HUES6 (cell line): ENCODE measurements at regions not wholly inside any gene's neighbourhood (a gene's known extent, or its start where the extent isn't known, plus 50 kb on each side); places are given as distances from the start of the nearest gene placed in this dataset.
A peak's percentile ranks its signal among the peaks of the same experiment; 100 is the strongest.

Source experiments
- H3K27ac ChIP-seq: 2 replicates; pipeline ENCODE4 v1.7.0; 2013; ENCODE audit warnings: low read depth, mild to moderate bottlenecking, low read length, inconsistent platforms
- H3K27me3 ChIP-seq: 2 replicates; pipeline ENCODE4 v1.6.1; 2013; ENCODE audit warnings: low read length; ENCODE audit not compliant: control insufficient read depth, insufficient read depth
- H3K36me3 ChIP-seq: 2 replicates; pipeline ENCODE4 v1.6.1; 2013; ENCODE audit warnings: low read length; ENCODE audit not compliant: control insufficient read depth, insufficient read depth
- H3K4me1 ChIP-seq: 2 replicates; pipeline ENCODE4 v1.6.1; 2013; ENCODE audit warnings: low read length; ENCODE audit not compliant: control insufficient read depth, insufficient read depth
- H3K4me3 ChIP-seq: 2 replicates; pipeline ENCODE4 v1.5.1; 2013; ENCODE audit warnings: low read depth, low read length
- H3K9ac ChIP-seq: one replicate; pipeline ENCODE4 v1.6.1; 2013; ENCODE audit warnings: mild to moderate bottlenecking, low read length
- H3K9me3 ChIP-seq: 2 replicates; pipeline ENCODE4 v1.6.1; 2013; ENCODE audit warnings: low read depth, low read length; ENCODE audit not compliant: control insufficient read depth, insufficient read depth

DNA sequence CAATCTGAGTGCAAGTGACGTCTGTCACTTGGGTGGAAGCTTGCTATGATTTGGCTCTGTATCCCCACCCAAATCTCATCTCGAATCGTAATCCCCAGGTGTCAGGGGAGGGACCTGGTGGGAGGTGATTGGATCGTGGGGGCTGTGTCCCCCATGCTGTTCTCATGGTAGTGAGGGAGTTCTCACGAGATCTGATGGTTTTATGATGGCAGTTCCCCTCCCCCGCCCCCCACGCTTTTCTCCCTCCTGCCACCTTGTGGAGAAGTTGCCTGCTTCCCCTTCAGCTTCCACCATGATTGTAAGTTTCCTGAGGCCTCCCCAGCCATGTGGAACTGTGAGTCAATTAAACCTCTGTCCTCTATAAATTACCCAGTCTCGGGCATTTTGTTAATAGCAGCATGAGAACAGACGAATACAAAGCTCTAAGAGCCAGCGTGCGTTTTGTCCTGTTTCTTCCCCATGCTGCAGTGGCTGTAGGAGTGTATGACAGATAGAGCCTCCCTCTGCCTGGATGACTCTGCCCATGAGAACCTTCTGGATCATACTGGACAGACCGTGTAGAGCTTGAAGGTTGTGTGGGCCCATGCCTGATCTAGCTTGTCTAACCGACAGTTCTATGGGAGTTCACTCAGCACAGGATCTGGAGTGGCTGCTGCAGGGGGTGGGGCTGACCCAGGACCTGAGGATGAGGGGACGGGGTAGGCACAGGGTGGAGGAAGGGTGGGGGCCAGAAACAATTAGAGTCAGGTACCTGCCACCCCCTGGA is 139.7 kb upstream of the ERRFI1 start:
- Histone ChIP-seq H3K27ac (peak overlapping the region; percentile 65), H3K9ac (peak overlapping the region; percentile 51), H3K27me3 (no peaks in the 10 kb centered on the region), H3K4me3 (no peak overlapping the region), H3K9me3 (no peaks in the 10 kb centered on the region), H3K36me3 (no peaks in the 10 kb centered on the region), H3K4me1 (peaks cover 32% of the 10 kb centered on the region)

DNA sequence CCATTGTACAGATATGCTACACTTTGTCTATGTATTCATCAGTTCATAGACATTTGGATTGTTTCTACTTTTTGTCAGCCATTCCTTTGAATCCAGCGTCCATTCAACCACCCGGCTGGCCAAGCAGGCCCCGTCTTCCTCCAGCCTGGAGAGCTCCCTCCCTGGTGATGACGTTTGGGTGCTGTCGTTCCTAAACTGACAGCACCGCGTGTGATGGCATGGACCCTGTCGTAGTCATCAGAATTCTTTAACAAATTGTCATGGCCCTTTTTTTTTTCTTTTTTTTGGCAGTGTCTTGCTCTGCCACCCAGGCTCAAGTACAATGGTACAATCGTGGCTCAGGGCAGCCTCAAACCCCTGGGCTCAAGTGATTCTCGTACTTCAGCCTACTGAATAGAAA is 138.6 kb upstream of the ERRFI1 start:
- Histone ChIP-seq H3K9ac (no peak overlapping the region), H3K9me3 (no peaks in the 10 kb centered on the region), H3K27ac (no peak overlapping the region), H3K4me3 (no peak overlapping the region), H3K4me1 (peaks cover 27% of the 10 kb centered on the region), H3K36me3 (no peaks in the 10 kb centered on the region), H3K27me3 (no peaks in the 10 kb centered on the region)

DNA sequence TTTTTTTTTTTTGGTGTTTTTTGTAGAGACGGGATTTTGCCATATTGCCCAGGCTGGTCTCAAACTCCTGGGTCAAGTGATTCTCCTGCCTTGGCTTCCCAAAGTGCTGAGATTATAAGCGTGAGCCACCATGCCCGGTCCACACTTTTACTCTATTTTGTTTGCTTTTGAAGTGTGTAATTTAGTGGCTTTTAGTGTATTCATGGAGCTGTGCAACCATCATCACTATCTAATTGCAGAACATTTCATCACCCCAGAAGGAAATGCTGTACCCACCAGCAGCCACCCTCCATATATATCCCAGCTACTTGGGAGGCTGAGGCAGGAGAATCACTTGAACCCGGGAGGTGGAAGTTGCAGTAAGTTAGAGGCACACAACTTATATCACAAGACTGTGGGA is 136.9 kb upstream of the ERRFI1 start:
- Histone ChIP-seq H3K4me3 (no peak overlapping the region), H3K9me3 (peaks cover 7% of the 10 kb centered on the region; the same call in 1 of the 2 replicates), H3K9ac (no peak overlapping the region), H3K27ac (no peak overlapping the region), H3K36me3 (no peaks in the 10 kb centered on the region), H3K27me3 (no peaks in the 10 kb centered on the region), H3K4me1 (peaks cover 20% of the 10 kb centered on the region)

DNA sequence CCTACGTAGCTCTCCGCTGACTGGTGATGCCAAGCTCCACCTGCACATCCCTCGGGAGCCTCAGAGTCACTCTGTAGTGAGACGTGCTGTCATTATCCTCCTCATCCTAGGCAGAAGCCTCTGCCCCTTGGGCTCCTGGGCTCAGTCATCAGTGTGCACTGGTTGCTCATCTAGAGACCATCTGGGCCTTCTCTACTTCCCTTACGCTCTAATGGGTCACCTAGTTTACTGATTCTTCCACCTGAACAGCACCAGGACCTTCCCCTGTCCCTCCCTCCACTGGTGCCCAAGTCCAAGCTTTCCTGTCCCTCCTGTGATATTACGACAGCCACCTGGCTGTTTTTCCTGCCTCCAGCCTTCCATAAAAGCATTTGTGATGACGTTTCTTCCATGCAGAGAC is 136.1 kb upstream of the ERRFI1 start:
- Histone ChIP-seq H3K4me1 (peaks cover 11% of the 10 kb centered on the region), H3K4me3 (no peak overlapping the region), H3K36me3 (no peaks in the 10 kb centered on the region), H3K27ac (no peak overlapping the region), H3K9ac (no peak overlapping the region), H3K27me3 (no peaks in the 10 kb centered on the region), H3K9me3 (peaks cover 7% of the 10 kb centered on the region; the same call in 1 of the 2 replicates)

DNA sequence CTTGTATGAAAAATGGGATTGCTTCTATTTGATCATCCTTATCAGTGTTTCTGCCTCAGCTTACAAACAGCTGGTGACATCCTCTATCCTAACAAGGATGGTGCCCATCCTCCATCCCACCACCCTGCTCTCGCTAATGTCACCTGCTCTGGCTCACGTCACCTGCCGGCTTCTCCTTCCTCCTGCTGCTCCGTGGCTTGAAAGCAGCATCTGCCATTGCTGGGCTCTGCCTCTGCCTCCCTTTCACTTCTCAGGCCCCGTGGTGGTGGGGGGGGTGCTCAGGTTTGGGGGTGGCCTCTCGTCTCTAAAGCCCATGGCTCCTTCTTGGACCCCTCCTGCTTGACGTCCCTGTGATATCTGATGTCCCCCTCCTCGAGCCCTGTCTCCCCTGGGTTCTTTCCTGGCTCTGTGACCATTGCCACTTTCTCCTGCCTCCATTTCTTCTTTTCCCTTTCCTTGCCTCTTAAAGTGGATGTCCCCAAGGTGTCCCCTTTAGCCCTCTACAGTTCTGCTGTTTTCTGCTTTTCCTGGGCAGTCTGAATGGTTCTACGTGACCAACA is 135.5 kb upstream of the ERRFI1 start:
- peaks cover 7% of the 10 kb centered on the region; the same call in 1 of the 2 replicates for H3K9me3 ChIP-seq
- H3K36me3 ChIP-seq: no peaks in the 10 kb centered on the region
- no peak overlapping the region for H3K4me3 ChIP-seq
- H3K4me1 ChIP-seq: peaks cover 9% of the 10 kb centered on the region
- no peaks in the 10 kb centered on the region for H3K27me3 ChIP-seq
- no peak overlapping the region for H3K27ac ChIP-seq
- H3K9ac ChIP-seq: no peak overlapping the region

DNA sequence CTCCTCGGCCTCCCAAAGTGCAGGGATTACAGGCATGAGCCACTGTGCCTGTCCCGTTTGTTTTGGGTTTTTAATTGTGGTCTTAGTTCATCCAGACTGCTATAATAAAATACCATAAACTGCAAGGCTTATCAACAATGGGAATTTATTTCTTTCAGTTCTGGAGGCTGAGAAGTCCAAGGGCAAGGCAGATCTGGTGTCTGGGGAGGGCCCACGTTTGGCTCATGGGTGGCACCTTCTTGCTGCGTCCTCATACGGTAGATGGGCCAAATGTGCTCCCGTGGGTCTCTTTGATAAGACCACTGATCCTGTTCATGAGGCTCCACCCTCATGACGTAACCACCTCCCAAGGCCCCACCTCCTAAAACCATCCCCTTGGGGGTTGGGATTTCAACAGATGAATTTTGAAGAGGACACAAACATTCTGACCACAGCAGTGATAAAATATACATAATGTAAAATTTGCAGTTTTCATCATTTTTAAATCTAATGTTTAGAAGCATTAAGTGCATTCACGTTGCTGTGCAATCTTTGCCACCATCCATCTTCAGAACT is 133.4 kb upstream of the ERRFI1 start:
- Histone ChIP-seq H3K27ac (no peak overlapping the region), H3K4me1 (peaks cover 7% of the 10 kb centered on the region), H3K36me3 (no peaks in the 10 kb centered on the region), H3K9me3 (peaks cover 7% of the 10 kb centered on the region; the same call in 1 of the 2 replicates), H3K9ac (no peak overlapping the region), H3K27me3 (no peaks in the 10 kb centered on the region), H3K4me3 (no peak overlapping the region)

DNA sequence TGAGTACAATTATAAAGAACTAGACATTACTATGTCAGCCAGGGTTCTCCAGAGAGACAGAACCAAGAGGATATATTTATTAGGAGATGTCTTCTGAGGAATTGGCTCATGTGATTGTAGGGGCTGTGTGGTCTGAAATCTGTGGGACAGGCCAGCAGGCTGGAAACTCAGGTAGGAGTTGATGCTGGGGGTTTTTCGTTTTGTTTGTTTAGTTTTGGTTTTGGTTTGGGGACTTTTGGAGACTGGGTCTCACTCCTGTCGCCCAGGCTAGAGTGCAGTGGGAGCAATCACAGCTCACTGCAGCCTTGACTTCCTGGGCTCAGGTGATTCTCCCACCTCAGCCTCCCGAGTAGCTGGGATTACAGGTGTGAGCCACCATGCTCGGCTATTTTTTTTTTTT is 132.9 kb upstream of the ERRFI1 start:
- no peak overlapping the region for H3K9ac ChIP-seq
- H3K9me3 ChIP-seq: peaks cover 7% of the 10 kb centered on the region; the same call in 1 of the 2 replicates
- no peak overlapping the region for H3K4me3 ChIP-seq
- H3K4me1 ChIP-seq: peaks cover 7% of the 10 kb centered on the region
- no peaks in the 10 kb centered on the region for H3K36me3 ChIP-seq
- no peaks in the 10 kb centered on the region for H3K27me3 ChIP-seq
- H3K27ac ChIP-seq: no peak overlapping the region

DNA sequence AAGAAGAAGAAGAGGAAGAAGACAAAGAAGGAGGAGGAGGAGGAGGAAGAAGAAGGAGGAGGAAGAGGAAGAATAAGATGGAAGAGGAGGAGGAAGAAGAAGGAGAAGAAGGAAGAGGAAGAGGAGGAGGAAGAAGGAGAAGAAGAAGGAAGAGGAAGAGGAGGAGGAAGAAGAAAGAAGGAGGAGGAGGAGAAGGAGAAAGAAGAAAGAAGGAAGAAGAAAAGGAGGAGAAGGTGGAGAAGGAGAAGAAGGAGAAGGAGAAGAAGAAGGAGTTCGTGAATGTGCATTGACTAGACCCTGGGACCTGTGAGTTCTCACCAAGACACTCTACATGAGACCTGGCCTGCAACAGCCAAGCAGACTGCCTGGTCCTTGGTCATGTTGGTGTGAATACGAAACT is 131.7 kb upstream of the ERRFI1 start:
- Histone ChIP-seq H3K36me3 (no peaks in the 10 kb centered on the region), H3K27me3 (no peaks in the 10 kb centered on the region), H3K4me1 (peaks cover 7% of the 10 kb centered on the region), H3K4me3 (no peak overlapping the region), H3K9me3 (peaks cover 16% of the 10 kb centered on the region), H3K9ac (no peak overlapping the region), H3K27ac (no peak overlapping the region)

DNA sequence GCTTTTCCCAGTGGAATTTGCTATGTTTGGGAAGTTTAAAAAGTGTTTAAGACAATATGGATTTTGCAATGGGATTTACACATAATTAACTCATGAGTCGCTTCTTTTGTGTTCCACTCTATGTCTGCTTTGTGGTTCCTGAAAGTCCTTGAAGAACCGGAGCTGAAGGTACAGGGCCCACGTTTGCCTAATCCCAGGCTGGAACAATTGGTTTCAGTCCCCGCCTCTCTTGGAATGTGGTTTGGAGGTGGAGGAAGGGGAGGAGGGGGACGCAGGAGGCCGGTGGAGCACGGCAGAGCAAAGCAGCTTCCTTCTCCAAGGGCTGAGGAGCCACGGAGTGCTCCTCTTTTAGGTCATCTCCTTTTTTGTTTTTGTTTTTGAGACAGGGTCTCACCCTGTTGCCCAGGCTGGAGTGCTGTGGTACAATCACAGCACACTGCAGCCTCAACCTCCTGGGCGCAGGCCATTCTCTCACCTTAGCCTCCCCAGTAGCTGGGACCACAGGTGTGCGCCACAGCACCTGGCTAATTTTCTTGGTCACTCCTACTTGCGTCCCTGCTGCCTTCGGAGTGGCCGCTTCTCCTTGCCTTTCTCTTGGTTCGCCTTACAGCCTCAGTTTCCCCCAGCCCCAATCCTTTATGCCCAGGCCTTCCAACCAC is 129.5 kb upstream of the ERRFI1 start:
- H3K4me3 ChIP-seq: no peak overlapping the region
- H3K36me3 ChIP-seq: no peaks in the 10 kb centered on the region
- no peak overlapping the region for H3K9ac ChIP-seq
- H3K4me1 ChIP-seq: peaks cover 7% of the 10 kb centered on the region
- H3K27ac ChIP-seq: no peak overlapping the region
- H3K9me3 ChIP-seq: peaks cover 18% of the 10 kb centered on the region
- H3K27me3 ChIP-seq: no peaks in the 10 kb centered on the region

DNA sequence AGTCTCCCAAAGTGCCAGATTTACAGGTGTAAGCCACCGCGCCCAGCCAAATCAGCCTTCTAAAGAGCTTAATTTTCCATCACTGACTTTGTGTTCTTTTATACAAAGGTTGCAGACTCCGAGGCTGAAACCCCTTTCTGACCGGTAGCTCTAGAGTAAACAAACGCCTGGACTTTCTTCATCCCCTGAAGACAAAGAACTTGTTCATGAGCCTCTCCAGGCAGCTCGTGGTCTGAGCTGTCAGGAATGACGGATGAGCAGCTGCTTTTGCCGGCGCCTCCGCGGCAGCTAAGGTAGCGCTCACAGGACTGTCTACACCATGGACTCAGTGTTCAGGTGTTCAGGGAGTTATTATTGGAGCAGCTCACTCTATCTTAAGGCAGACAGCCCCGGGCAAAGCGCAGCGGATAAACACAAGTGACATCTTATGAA is 128.5 kb upstream of the ERRFI1 start:
- Histone ChIP-seq H3K9ac (no peak overlapping the region), H3K4me3 (no peak overlapping the region), H3K9me3 (peaks cover 18% of the 10 kb centered on the region), H3K4me1 (peaks cover 7% of the 10 kb centered on the region), H3K27me3 (no peaks in the 10 kb centered on the region), H3K36me3 (no peaks in the 10 kb centered on the region), H3K27ac (no peak overlapping the region)

DNA sequence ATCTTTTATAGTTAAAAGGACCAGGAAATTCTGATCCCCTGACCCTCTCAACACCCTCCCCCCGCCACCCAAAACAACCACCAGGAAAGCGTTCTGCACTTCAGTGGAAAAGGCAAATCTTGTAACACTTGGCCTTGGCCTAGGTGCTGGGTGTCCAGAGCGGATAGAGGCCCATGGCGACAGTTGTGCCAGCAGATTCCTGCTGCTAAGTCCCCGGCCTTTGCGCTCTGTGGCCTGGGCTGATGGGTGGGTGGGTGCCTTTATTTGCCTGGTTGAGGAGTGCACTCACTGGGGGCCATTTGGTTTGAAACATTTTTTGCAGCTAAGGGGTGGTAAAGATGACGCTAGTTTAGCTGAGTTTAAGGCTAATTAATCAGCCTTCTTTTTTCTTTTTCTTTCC is 127.9 kb upstream of the ERRFI1 start:
- H3K4me1 ChIP-seq: peaks cover 7% of the 10 kb centered on the region
- H3K9me3 ChIP-seq: peaks cover 15% of the 10 kb centered on the region
- H3K4me3 ChIP-seq: no peak overlapping the region
- H3K27ac ChIP-seq: no peak overlapping the region
- no peak overlapping the region for H3K9ac ChIP-seq
- no peaks in the 10 kb centered on the region for H3K27me3 ChIP-seq
- H3K36me3 ChIP-seq: no peaks in the 10 kb centered on the region
